ENCODE measurements at regions not wholly inside any gene's neighbourhood (a gene's known extent, or its start where the extent isn't known, plus 50 kb on each side); places are given as distances from the start of the nearest gene placed in this dataset.

- no peak overlapping the region for H2AFZ ChIP-seq (ENCODE audit: low read length)
- H3K23ac ChIP-seq (ENCODE audit: insufficient read length), result no peak overlapping the region
- no peaks in the 10 kb centered on the region; the same call in 1 of the 2 replicates for H3K23me2 ChIP-seq (ENCODE audit: low read depth, low read length)
- no peak overlapping the region for H2AK5ac ChIP-seq (ENCODE audit: low read depth, low read length)
- H3K27ac ChIP-seq (ENCODE audit: low read depth, low read length), result no peak overlapping the region
- H4K8ac ChIP-seq (ENCODE audit: extremely low read depth, insufficient read depth, low read length), result no peak overlapping the region
- H2BK120ac ChIP-seq (replicated peaks; ENCODE audit: low read depth, low read length), result no peak overlapping the region
- no peak for DNase-seq (ENCODE audit: low read depth in 1 of 2, low spot score in 2 of 2)
- H3K4me2 ChIP-seq (ENCODE audit: insufficient read depth in 1 of 2, low read depth in 2 of 2, low read length in 2 of 2), result no peak overlapping the region
- H3K4me1 ChIP-seq (replicated peaks in 1 of 4; ENCODE audit: control insufficient read depth in 3 of 4, insufficient read depth in 4 of 4, low read length in 3 of 4), result no peaks in the 10 kb centered on the region
- no peak overlapping the region for H3K56ac ChIP-seq (replicated peaks; ENCODE audit: insufficient read length, low read depth, low read length)
- no peaks in the 10 kb centered on the region for H3K27me3 ChIP-seq (replicated peaks in 1 of 4; ENCODE audit: control insufficient read depth in 3 of 4, extremely low read depth in 1 of 4, insufficient read depth in 3 of 4, low read length in 3 of 4)
- WGBS, 2 experiments (ENCODE audit: extremely low coverage in 1 of 2, insufficient coverage in 1 of 2, insufficient read length in 1 of 2, insufficient replicate concordance in 2 of 2, low coverage in 1 of 2, low lambda C conversion rate in 2 of 2, missing lambda C conversion rate in 1 of 2), result 78% methylated on average over 7 of the region's 7 CpGs; no CpG with 5 or more reads in 1 of the 2 experiments
- H2BK12ac ChIP-seq (ENCODE audit: low read depth, low read length), result no peak overlapping the region
- no peak overlapping the region for H3K4me3 ChIP-seq (ENCODE audit: extremely low read depth in 1 of 4, insufficient read depth in 2 of 4, low read depth in 3 of 4, low read length in 4 of 4)
- ChIA-PET POLR2A (ENCODE audit: partially characterized antibody) (no interaction called here), CTCF (ENCODE audit: partially characterized antibody) (no interaction called here)
- no peak overlapping the region for H2BK20ac ChIP-seq (ENCODE audit: low read length)
- TF ChIP-seq TAF1 (IDR thresholded peaks at IDR 0.05; ENCODE audit: low read depth, low read length) (no peak), YY1 (IDR thresholded peaks at IDR 0.05; ENCODE audit: low read depth, low read length) (no peak), KDM4A (IDR thresholded peaks at IDR 0.05; ENCODE audit: low read depth, low read length, severe bottlenecking) (no peak), CEBPB (IDR thresholded peaks at IDR 0.05; ENCODE audit: low read depth, low read length) (0 out of 2 replicates have a peak, but pooled peaks have one; percentile 23)
- H3K9me3 ChIP-seq (ENCODE audit: insufficient read depth in 2 of 2, low read depth in 1 of 2, low read length in 1 of 2), result no peaks in the 10 kb centered on the region
- no peak overlapping the region for H3K14ac ChIP-seq (ENCODE audit: insufficient read length)
- FAIRE-seq, result no peak
- no peak overlapping the region for H3K4ac ChIP-seq (replicated peaks; ENCODE audit: insufficient read length, low read depth, low read length)
- no peak overlapping the region for H2BK15ac ChIP-seq (ENCODE audit: low read length)
- H3K18ac ChIP-seq (ENCODE audit: extremely low read depth, low read length), result no peak overlapping the region
- H4K5ac ChIP-seq (ENCODE audit: insufficient read length, low read depth, low read length), result no peak overlapping the region
- H3K36me3 ChIP-seq (ENCODE audit: control insufficient read depth in 2 of 4, insufficient read depth in 4 of 4, low read length in 3 of 4), result no peaks in the 10 kb centered on the region
- no peak overlapping the region for H4K91ac ChIP-seq (replicated peaks; ENCODE audit: insufficient read length, low read length)
- no peak overlapping the region for H3K9ac ChIP-seq (replicated peaks in 1 of 4; ENCODE audit: extremely low read depth in 1 of 4, low read depth in 3 of 4, low read length in 3 of 4)
- no peaks in the 10 kb centered on the region for H4K20me1 ChIP-seq (replicated peaks in 1 of 2; ENCODE audit: control insufficient read depth in 1 of 2, insufficient read depth in 2 of 2, low read length in 2 of 2)
- no peak overlapping the region for H2BK5ac ChIP-seq (ENCODE audit: low read depth, low read length)
- no peaks in the 10 kb centered on the region for H3K79me1 ChIP-seq (ENCODE audit: low read depth, low read length)
- H3K79me2 ChIP-seq (ENCODE audit: control insufficient read depth in 1 of 2, insufficient read depth in 2 of 2, low read length in 2 of 2), result no peaks in the 10 kb centered on the region
Measured at GRCh38 chr6:19749722-19750121, 87.4 kb upstream of the ID4 start.

Data from H1 (cell line).